GM21367 (cell line): ENCODE measurements at regions not wholly inside any gene's neighbourhood (a gene's known extent, or its start where the extent isn't known, plus 50 kb on each side); places are given as distances from the start of the nearest gene placed in this dataset.

Experiments used
- ATAC-seq: cut with Tn5 transposase; IDR thresholded peaks from one replicate; pipeline ENCODE4 v1.9.1; 2021; ENCODE audit not compliant: unreplicated experiment

GRCh38 chr7:17678896-17679295 lies 261.4 kb downstream of the SNX13 start:
- ATAC-seq: no peak

- ATAC-seq: no peak
These were observed 260.8 kb downstream of the SNX13 start for GRCh38 chr7:17679458-17679857.

GRCh38 chr7:17680026-17680425 lies 260.3 kb downstream of the SNX13 start:
- no peak for ATAC-seq

GRCh38 chr7:17680943-17681351 lies 259.3 kb downstream of the SNX13 start:
- ATAC-seq: no peak

- no peak for ATAC-seq
These were observed 258.3 kb downstream of the SNX13 start for GRCh38 chr7:17681965-17682364.

- ATAC-seq: no peak
These were observed 257.7 kb downstream of the SNX13 start for GRCh38 chr7:17682586-17682985.

GRCh38 chr7:17685141-17685540 lies 255.2 kb downstream of the SNX13 start:
- ATAC-seq: no peak

- ATAC-seq: no peak
These were observed 252.9 kb downstream of the SNX13 start for GRCh38 chr7:17687361-17687760.

GRCh38 chr7:17689361-17689902 lies 250.9 kb downstream of the SNX13 start:
- ATAC-seq: no peak

GRCh38 chr7:17690030-17690429 lies 250.3 kb downstream of the SNX13 start:
- peak; percentile 80 for ATAC-seq

GRCh38 chr7:17696422-17696821 lies 243.9 kb downstream of the SNX13 start:
- ATAC-seq: no peak

GRCh38 chr7:17697128-17697881 lies 243.0 kb downstream of the SNX13 start:
- ATAC-seq: no peak

GRCh38 chr7:17699696-17700095 lies 240.6 kb downstream of the SNX13 start:
- no peak for ATAC-seq

- no peak for ATAC-seq
These were observed 240.2 kb downstream of the SNX13 start for GRCh38 chr7:17700138-17700537.

- no peak for ATAC-seq
These were observed 234.0 kb downstream of the SNX13 start for GRCh38 chr7:17706275-17706674.

- ATAC-seq: peak; percentile 87
These were observed 233.6 kb downstream of the SNX13 start for GRCh38 chr7:17706734-17707133.

- ATAC-seq: no peak
These were observed 231.2 kb downstream of the SNX13 start for GRCh38 chr7:17709127-17709526.

GRCh38 chr7:17709599-17709998 lies 230.7 kb downstream of the SNX13 start:
- ATAC-seq: no peak

- no peak for ATAC-seq
These were observed 230.0 kb downstream of the SNX13 start for GRCh38 chr7:17710312-17710711.

- ATAC-seq: no peak
These were observed 226.7 kb downstream of the SNX13 start for GRCh38 chr7:17713584-17713983.

- no peak for ATAC-seq
These were observed 223.5 kb downstream of the SNX13 start for GRCh38 chr7:17716816-17717215.

- ATAC-seq: no peak
These were observed 220.3 kb downstream of the SNX13 start for GRCh38 chr7:17719998-17720397.

GRCh38 chr7:17721736-17722285 lies 218.5 kb downstream of the SNX13 start:
- no peak for ATAC-seq
